Lower leg skin (tissue), 3 donors: ENCODE measurements at regions not wholly inside any gene's neighbourhood (a gene's known extent, or its start where the extent isn't known, plus 50 kb on each side); places are given as distances from the start of the nearest gene placed in this dataset.

Experiments
- CTCF ChIP-seq, 3 donors: fragments of 450-650 bp; IDR thresholded peaks; one replicate each; pipeline ENCODE4 v1.5.1; 2016; ENCODE audit warnings: antibody characterized with exemption in 3 of 3, mild to moderate bottlenecking in 3 of 3, moderate library complexity in 2 of 3
- POLR2A ChIP-seq, 2 donors: fragments of 450-650 bp; IDR thresholded peaks; one replicate each; pipeline ENCODE4 v1.6.1; 2016 to 2017; ENCODE audit warnings: antibody characterized with exemption in 2 of 2, mild to moderate bottlenecking in 1 of 2, moderate library complexity in 1 of 2

GRCh38 chr13:34044041-34044440 is 226.1 kb downstream of the RFC3 start:
- TF ChIP-seq CTCF (IDR thresholded peaks at IDR 0.05) (no peak), POLR2A (IDR thresholded peaks at IDR 0.05) (no peak)
